GM10248 (cell line): ENCODE measurements at regions not wholly inside any gene's neighbourhood (a gene's known extent, or its start where the extent isn't known, plus 50 kb on each side); places are given as distances from the start of the nearest gene placed in this dataset.

Source experiments
- CTCF ChIA-PET: fragments of 300-600 bp; sonication (Branson Sonifier 250); formaldehyde crosslinking; extraction: SDS; loops from one replicate; lab custom pipeline; 2021; ENCODE audit warnings: antibody characterized with exemption; lab: Yijun Ruan, JAX
- POLR2A ChIA-PET: fragments of 350-650 bp; sonication (Branson Sonifier 250); formaldehyde crosslinking; extraction: SDS; loops from one replicate; lab custom pipeline; 2020; ENCODE audit warnings: antibody characterized with exemption; lab: Yijun Ruan, JAX
- DNase-seq: peaks from one replicate; pipeline ENCODE4 v3.0.0; 2012; ENCODE audit errors: extremely low spot score
- TF ChIP-seq, protein P1 (sequence below): IDR thresholded peaks from 2 replicates; pipeline ENCODE4 v1.5.1; 2012; ENCODE audit warnings: mild to moderate bottlenecking, low read depth; ENCODE audit errors: extremely low read depth, missing control alignments, control extremely low read depth

DNA sequence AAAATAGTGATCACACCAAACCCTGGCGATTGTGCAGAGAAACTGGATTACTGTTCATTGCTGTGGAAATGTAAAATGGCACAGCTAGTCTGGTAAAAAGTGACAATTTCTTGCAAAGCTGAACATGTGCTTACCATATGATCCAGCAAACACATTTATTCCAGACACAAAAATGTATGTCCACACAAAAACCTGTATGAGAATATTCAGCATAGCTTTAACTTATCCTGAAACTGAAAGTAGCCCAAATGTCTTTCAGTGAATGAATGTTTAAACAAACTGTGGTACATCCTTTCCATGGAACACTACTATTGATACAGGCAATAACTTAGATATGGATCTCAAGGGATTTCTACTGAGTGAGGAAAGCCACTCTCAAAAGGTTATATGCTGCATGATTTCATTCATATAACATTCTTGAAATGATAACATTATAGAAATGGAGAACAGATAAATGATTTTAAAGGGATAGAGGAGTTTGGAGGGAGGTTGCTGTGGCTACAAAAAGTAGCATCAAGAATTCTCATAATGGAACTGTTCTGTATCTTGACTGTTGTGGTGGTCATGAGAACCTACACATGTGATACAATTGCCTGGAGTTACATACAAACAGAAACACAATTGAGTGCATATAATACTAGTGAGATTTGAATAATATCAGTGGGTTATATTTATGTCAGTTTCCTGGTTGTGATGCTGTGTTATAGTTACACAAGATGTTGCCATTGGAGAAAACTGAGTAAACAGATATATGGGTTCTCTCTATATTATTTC is 70.7 kb upstream of the DPH6 start:
- POLR2A ChIA-PET: no interaction called here
- TF ChIP-seq, protein P1, sequence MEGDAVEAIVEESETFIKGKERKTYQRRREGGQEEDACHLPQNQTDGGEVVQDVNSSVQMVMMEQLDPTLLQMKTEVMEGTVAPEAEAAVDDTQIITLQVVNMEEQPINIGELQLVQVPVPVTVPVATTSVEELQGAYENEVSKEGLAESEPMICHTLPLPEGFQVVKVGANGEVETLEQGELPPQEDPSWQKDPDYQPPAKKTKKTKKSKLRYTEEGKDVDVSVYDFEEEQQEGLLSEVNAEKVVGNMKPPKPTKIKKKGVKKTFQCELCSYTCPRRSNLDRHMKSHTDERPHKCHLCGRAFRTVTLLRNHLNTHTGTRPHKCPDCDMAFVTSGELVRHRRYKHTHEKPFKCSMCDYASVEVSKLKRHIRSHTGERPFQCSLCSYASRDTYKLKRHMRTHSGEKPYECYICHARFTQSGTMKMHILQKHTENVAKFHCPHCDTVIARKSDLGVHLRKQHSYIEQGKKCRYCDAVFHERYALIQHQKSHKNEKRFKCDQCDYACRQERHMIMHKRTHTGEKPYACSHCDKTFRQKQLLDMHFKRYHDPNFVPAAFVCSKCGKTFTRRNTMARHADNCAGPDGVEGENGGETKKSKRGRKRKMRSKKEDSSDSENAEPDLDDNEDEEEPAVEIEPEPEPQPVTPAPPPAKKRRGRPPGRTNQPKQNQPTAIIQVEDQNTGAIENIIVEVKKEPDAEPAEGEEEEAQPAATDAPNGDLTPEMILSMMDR: no peak
- CTCF ChIA-PET: interaction anchor here (0.6 to 1.3 kb wide), 3 partner anchors 10 to 21 kb away, joined by 3 to 4 read pairs (median 3); no protein-coding TSS in a partner anchor
- DNase-seq: no peak

DNA sequence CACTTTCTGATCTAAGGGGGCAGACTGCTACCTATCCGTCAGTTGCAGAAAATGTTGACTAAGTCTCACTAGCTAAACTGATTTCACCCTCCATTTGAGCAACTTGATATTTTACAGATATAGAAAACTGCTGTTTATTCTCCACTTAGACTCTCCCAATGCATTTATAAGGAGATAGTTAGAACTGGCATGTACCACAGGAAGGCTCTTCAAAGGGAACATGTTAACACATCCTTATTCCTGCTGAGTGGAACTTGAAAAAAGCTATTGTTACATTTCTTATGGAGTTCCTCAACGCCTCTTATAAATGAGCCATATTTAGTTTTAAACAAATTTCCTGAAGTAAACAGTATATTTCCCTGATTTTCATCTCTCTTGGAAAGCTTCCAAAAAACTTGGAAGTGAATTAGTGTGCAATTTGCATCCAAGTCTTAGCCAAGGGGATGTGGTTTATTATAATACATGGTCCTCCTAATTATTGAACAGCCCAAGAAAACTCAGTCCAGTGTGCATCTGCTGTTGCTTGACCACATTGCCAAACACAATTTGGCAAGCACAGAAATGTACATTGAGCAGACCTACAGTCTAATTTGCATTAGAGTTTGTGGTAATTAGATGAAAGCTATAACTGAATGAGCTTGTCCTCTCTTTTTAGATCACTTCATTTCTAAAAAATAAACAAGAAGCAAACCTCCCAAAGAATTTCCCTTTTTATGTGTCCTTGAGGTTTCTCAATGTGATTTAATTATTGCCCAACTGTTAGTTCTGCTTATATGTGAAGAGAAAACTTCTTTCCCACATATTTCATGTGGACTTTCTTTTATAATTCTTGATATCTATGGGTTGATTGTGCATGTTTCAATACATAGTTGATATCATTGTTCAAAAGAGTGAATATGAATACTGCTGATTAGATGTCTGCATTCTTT is 72.6 kb upstream of the DPH6 start:
- DNase-seq: no peak
- ChIA-PET CTCF (interaction anchor here (1.1 to 2.1 kb wide), 3 partner anchors 29 to 54 kb away, joined by 3 to 6 read pairs (median 3); no protein-coding TSS in a partner anchor), POLR2A (no interaction called here)
- TF ChIP-seq, protein P1: no peak

DNA sequence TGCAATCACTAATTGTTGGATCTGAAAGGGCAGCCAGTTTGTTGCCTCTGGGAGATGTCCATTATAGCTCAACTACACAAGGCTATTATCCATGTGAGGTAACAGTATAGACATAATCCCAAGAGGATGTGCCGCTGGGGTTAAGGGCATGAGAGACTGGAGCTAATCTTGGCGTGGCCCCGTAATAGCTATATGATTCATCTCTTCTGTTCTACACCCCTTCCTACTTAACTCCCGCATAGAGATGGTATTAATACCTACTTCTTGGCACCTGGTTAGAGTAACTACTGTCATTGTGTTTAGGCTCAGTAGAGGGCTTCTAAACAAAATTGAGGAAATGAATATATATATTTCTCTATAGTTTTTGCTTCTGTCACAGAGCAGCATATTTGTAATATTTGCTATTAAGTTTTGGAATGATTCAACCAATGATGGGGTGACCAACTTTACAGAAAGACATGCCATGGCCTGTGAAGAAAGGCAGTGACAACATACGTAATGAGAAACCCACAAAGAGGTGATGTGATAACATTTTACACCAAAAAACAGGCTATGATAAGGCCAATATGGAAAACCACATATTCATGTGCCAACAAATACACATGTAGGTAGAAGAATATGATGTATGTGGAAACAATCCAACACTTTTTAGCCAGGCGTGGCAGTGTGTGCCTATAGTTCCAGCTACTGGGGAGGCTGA is 76.8 kb upstream of the DPH6 start:
- ChIA-PET CTCF (interaction anchor here (1.1 to 1.6 kb wide), 5 partner anchors 14 to 83 kb away, joined by 3 read pairs; no protein-coding TSS in a partner anchor), POLR2A (no interaction called here)
- DNase-seq: no peak
- TF ChIP-seq, protein P1: no peak

DNA sequence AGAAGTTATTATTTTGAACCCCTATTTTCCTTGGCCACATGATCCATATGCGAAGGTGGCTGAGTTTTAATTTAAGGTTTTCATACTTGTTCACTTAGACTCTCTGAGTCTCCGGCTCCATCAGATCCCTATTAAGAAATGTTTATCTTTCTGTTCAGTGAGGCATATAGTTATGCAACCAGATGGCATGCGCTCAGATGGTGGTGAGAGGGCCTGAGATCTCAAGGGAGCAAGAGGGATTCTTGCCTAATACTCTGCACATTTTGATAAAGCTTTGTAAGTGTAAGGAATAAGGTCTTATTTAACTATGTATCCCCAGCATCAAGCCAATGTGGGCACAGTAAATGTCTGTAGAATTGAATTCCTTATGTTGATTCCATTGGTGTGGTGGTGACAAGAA is 78.9 kb upstream of the DPH6 start:
- ChIA-PET POLR2A (no interaction called here), CTCF (interaction anchor here (1.6 kb wide), 1 partner anchor 9 kb away, joined by 5 read pairs; no protein-coding TSS in a partner anchor)
- no peak for DNase-seq
- TF ChIP-seq, protein P1: no peak

DNA sequence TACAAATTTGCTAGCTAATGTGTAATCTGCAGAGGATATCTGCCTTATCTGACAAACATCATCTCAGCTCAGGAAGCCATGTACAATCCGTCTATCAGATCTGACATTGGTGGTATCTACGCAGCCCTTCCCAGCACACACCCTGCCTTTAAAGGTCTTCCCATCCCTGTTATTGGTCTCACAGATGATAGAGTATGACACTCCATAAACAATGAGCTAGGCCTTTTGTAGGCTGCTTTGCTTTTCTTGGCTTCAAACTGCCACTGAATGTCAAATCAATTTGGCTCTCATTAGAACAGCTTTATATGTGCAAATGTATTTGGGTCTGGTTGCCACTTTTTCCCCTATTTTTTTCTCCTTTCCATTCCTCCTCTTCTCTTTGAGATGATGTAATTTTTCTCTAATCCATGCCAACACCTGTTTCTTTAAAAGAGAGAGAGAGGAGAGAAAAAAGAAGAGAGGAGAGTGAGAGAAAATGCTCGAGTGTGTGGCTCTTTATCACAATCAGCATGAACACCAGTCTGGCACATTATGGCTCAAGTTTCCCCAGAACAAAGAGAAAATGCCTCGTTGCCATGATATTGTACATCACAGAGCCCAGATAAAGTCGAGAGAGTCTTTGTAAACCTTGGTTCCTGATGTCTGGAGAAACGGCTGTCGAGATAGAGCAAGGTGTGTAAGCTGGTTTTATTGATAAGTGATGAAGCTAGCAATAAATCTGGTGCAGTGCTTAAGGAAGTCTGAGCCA is 80.8 kb upstream of the DPH6 start:
- CTCF ChIA-PET: interaction anchor here (1.4 to 1.7 kb wide), 2 partner anchors 10 to 125 kb away, joined by 3 to 5 read pairs; no protein-coding TSS in a partner anchor
- TF ChIP-seq, protein P1: no peak
- POLR2A ChIA-PET: no interaction called here
- no peak for DNase-seq
